Right lobe of liver (tissue), 6 donors: ENCODE measurements at regions not wholly inside any gene's neighbourhood (a gene's known extent, or its start where the extent isn't known, plus 50 kb on each side); places are given as distances from the start of the nearest gene placed in this dataset.

ENCODE experiments used
- ATAC-seq, 4 donors: fragments of 200-7000 bp; cut with Tn5 transposase; one replicate each; pipeline ENCODE4 v1.9.1; 2020; ENCODE audit warnings: mild to moderate bottlenecking in 4 of 4, moderate library complexity in 4 of 4
- DNase-seq, 3 donors: peaks; one replicate each; pipeline ENCODE4 v3.0.0-alpha.2; 2020
- H3K27ac ChIP-seq, 3 donors: fragments of 200-600 bp; one replicate each; pipeline ENCODE4 v1.8.0; 2022
- H3K27me3 ChIP-seq, 2 donors: fragments of 200-600 bp; one replicate each; pipeline ENCODE4 v1.8.0; 2022
- H3K36me3 ChIP-seq, 4 donors: fragments of 200-600 bp; sonication (generic) in 1 of 4; one replicate each; pipeline versions ENCODE4 v1.5.1 to v1.8.0; 2017 to 2022; ENCODE audit warnings: control low read depth in 1 of 4
- H3K4me1 ChIP-seq, 4 donors: fragments of 200-600 bp; sonication (generic) in 1 of 4; one replicate each; pipeline versions ENCODE4 v1.5.1 to v1.8.0; 2017 to 2022; ENCODE audit warnings: control low read depth in 1 of 4
- H3K4me3 ChIP-seq, 3 donors: fragments of 200-600 bp; one replicate each; pipeline ENCODE4 v1.8.0; 2022
- H3K9me3 ChIP-seq, 4 donors: fragments of 200-600 bp; sonication (generic) in 1 of 4; one replicate each; pipeline versions ENCODE4 v1.5.1 to v1.8.0; 2017 to 2022; ENCODE audit warnings: control low read depth in 1 of 4
- POLR2A ChIP-seq: fragments of 450-650 bp; IDR thresholded peaks from one replicate; pipeline ENCODE4 v1.6.1; 2017; ENCODE audit warnings: antibody characterized with exemption, mild to moderate bottlenecking
- WGBS: methylation state at CpG from one replicate; pipeline ENCODE4 v1.1.6; 2018; ENCODE audit warnings: low coverage, low lambda C conversion rate; ENCODE audit not compliant: insufficient coverage; ENCODE audit errors: missing lambda C conversion rate; 5-methylcytosine and 5-hydroxymethylcytosine counted together
- intact Hi-C, 2 donors: fragments of 100-400 bp; cut with DNase I; formaldehyde crosslinking; loops; one replicate each; pipeline versions ENCODE4 v1.11.2 to v1.14.1; 2022
- TF ChIP-seq, protein P1 (sequence below), 4 donors: fragments of 200-600 bp in 3 of 4; fragments of 450-650 bp in 1 of 4; IDR thresholded peaks; one replicate each; pipeline versions ENCODE4 v1.5.1 to v1.8.0; 2016 to 2022; ENCODE audit warnings: antibody characterized with exemption in 4 of 4, mild to moderate bottlenecking in 2 of 4
- donor health status: DM: no; HTN: yes; CAD: no.
- donor health status: DM: no; HTN: no; CAD: no.
- donor health status: DM: no; HTN: no; CAD: no.
- donor health status: DM: no; HTN: yes; CAD: no.
- donor health status: DM: no; HTN: yes; CAD: no.

DNA sequence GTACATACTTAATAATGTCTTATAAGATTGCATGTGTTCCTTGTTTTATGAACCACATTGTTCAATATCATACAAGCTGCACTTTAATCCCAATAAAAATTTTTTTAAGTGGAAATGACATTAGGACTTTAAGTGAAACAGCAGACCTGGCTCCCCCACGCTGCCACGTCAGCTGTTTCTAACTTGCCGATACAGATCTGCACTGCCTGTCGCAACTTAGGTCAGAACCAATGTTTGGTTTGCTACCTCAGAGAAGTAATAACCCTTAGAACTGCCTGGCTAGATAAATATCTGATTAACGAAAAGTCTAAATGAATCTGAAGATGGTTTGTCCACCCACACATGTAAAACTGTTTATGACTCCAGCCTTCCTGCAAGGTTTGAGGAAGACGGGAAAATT, 327.5 kb upstream of the DACH1 start:
- WGBS, result 29% methylated on average over 6 of the region's 6 CpGs

DNA sequence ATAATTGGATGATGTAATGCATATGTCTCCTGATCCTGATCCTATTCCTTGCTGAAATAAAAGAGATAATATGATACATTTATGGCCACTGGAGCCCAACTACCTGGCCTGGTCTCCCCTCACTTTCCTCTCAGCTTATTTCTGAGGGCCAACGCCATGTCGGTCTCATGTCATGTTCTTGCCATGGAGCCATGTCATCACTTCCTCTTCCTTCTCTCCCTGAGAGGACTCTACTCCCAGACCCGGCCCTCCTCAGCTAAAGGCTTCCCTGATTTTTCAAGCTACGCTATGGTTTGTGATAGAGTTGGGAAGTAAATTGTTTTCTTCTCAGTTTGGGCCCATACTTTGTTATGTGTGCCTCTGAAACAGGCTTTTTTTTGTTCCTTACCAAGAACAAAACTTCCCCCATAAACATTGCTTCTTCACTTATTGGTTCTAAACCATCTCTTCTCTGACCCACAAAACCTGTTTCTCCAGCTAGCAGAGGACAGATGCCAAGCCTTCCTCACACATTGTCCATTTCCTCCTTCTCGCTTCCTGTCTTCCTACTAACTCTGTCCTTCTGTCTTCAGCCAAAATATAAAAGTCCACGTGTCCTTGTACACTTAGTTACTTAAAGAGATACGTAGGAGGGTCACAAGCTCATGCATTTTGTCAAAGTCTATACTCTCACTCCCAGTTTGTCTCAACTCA, 319.9 kb upstream of the DACH1 start:
- no peak for ATAC-seq
- H3K9me3 ChIP-seq, result no peaks in the 10 kb centered on the region
- intact Hi-C loops, result no loop called here

More for the DNA sequence above, 327.5 kb upstream of the DACH1 start:
- Histone ChIP-seq H3K27ac (no peak overlapping the region), H3K9me3 (no peaks in the 10 kb centered on the region), H3K4me1 (no peaks in the 10 kb centered on the region), H3K27me3 (no peaks in the 10 kb centered on the region), H3K36me3 (no peaks in the 10 kb centered on the region), H3K4me3 (no peak overlapping the region)
- ATAC-seq, result peak; percentile 63 to 90 (median 64)
- peak in 1 of 3 donors; percentile 63 for DNase-seq
- intact Hi-C loops, result no loop called here
- no peak for TF ChIP-seq POLR2A
- TF ChIP-seq, protein P1, sequence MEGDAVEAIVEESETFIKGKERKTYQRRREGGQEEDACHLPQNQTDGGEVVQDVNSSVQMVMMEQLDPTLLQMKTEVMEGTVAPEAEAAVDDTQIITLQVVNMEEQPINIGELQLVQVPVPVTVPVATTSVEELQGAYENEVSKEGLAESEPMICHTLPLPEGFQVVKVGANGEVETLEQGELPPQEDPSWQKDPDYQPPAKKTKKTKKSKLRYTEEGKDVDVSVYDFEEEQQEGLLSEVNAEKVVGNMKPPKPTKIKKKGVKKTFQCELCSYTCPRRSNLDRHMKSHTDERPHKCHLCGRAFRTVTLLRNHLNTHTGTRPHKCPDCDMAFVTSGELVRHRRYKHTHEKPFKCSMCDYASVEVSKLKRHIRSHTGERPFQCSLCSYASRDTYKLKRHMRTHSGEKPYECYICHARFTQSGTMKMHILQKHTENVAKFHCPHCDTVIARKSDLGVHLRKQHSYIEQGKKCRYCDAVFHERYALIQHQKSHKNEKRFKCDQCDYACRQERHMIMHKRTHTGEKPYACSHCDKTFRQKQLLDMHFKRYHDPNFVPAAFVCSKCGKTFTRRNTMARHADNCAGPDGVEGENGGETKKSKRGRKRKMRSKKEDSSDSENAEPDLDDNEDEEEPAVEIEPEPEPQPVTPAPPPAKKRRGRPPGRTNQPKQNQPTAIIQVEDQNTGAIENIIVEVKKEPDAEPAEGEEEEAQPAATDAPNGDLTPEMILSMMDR (IDR thresholded peaks at IDR 0.05), result no peak

DNA sequence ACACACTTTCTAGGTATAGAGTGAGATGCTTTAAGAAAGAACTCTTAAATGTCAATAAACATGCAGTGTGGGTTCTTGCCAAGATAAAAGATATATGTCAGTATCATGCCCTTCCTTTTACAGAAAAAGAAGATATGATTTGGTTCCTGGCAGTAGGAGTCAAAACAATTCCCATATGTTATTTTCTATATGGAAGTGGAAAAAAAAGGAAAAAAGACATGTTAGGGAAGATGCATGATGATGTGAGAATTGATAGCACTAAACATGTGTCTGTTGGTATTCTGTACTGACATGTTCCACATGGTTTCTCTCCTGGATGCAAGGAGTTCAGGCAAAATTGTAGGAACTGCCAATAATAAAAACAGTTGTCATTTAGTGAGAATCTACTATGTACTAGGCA, 318.8 kb upstream of the DACH1 start:
- H3K9me3 ChIP-seq, result no peaks in the 10 kb centered on the region
- H3K27ac ChIP-seq, result no peak overlapping the region
- DNase-seq, result no peak
- ATAC-seq, result no peak
- H3K4me1 ChIP-seq, result peaks cover 0 to under 1% (median 0%) of the 10 kb centered on the region in 4 donors
- no peaks in the 10 kb centered on the region for H3K36me3 ChIP-seq
- no peak overlapping the region for H3K4me3 ChIP-seq
- no peak for TF ChIP-seq POLR2A
- TF ChIP-seq, protein P1 (IDR thresholded peaks at IDR 0.05), result no peak
- intact Hi-C loops, result no loop called here
- no peaks in the 10 kb centered on the region for H3K27me3 ChIP-seq

More for the DNA sequence above, 319.9 kb upstream of the DACH1 start:
- 19% methylated on average over 6 of the region's 7 CpGs for WGBS
- no peak overlapping the region for H3K4me3 ChIP-seq
- no peak for DNase-seq
- H3K27ac ChIP-seq, result no peak overlapping the region
- TF ChIP-seq, protein P1 (IDR thresholded peaks at IDR 0.05), result no peak
- TF ChIP-seq POLR2A, result no peak
- H3K36me3 ChIP-seq, result no peaks in the 10 kb centered on the region
- H3K27me3 ChIP-seq, result no peaks in the 10 kb centered on the region
- H3K4me1 ChIP-seq, result no peaks in the 10 kb centered on the region

DNA sequence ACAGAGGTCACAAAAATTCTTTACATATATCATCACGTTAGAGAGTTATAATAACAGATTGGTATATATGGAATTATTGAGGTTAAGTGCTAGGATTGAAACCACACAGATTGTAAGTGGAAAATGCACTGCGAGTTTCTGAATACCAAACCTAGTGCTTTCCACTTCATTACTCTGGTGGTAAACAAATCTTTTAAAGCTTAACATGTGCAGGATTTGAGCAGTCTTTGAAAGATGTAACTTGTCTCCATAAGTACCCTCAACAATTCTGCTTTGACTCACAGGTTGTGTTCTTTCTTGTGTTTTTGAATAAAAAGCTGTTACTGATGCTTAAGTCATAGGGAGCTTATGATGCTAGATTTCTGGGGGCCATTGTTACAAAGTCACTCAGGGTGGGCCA, 314.7 kb upstream of the DACH1 start:
- no peaks in the 10 kb centered on the region for H3K27me3 ChIP-seq
- H3K27ac ChIP-seq, result no peak overlapping the region
- peaks cover 0 to 10% (median 0%) of the 10 kb centered on the region in 4 donors for H3K4me1 ChIP-seq
- DNase-seq, result no peak
- 46% methylated on average over 2 of the region's 2 CpGs for WGBS
- no peak overlapping the region for H3K4me3 ChIP-seq
- intact Hi-C loops, result no loop called here
- no peak for ATAC-seq
- no peak for TF ChIP-seq POLR2A
- TF ChIP-seq, protein P1 (IDR thresholded peaks at IDR 0.05), result no peak
- H3K9me3 ChIP-seq, result no peaks in the 10 kb centered on the region
- no peaks in the 10 kb centered on the region for H3K36me3 ChIP-seq
